ENCODE measurements at regions not wholly inside any gene's neighbourhood (a gene's known extent, or its start where the extent isn't known, plus 50 kb on each side); places are given as distances from the start of the nearest gene placed in this dataset.

DNA sequence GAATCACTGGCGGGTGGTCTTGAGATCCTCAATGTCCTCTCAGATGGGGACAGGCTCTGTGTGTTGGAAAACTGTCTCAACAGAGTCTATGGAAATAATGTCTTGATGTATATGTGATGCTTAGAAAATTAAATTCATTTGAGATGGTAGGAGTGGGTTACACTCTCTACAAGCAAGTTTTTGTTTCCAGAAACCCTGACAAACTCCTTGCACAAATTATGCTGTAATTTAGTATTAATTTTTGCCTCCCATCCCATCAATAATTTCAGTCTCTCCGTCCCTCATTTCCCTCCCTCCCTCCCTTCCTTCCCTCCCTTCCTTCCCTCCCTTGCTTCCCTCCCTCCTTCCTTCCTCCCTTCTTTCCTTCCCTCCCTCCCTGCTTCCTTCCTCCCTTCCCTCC is 488.0 kb upstream of the C16orf82 start:
- Mint-ChIP-seq H3K27ac (ENCODE audit: unreplicated experiment) (no peak overlapping the region), H3K27me3 (ENCODE audit: unreplicated experiment) (no peaks in the 10 kb centered on the region), H3K4me3 (ENCODE audit: low read depth, unreplicated experiment) (no peak overlapping the region), H3K9me3 (ENCODE audit: low read depth, unreplicated experiment) (peaks cover 12% of the 10 kb centered on the region), H3K4me1 (ENCODE audit: low read depth, unreplicated experiment) (no peaks in the 10 kb centered on the region), H3K36me3 (ENCODE audit: insufficient read depth, unreplicated experiment) (no peaks in the 10 kb centered on the region)
- DNase-seq, result no peak
- no TSS peak for BruUV-seq (replicated peaks)
- TF ChIP-seq, protein P1, sequence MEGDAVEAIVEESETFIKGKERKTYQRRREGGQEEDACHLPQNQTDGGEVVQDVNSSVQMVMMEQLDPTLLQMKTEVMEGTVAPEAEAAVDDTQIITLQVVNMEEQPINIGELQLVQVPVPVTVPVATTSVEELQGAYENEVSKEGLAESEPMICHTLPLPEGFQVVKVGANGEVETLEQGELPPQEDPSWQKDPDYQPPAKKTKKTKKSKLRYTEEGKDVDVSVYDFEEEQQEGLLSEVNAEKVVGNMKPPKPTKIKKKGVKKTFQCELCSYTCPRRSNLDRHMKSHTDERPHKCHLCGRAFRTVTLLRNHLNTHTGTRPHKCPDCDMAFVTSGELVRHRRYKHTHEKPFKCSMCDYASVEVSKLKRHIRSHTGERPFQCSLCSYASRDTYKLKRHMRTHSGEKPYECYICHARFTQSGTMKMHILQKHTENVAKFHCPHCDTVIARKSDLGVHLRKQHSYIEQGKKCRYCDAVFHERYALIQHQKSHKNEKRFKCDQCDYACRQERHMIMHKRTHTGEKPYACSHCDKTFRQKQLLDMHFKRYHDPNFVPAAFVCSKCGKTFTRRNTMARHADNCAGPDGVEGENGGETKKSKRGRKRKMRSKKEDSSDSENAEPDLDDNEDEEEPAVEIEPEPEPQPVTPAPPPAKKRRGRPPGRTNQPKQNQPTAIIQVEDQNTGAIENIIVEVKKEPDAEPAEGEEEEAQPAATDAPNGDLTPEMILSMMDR (IDR thresholded peaks at IDR 0.05; ENCODE audit: unreplicated experiment), result no peak
- intact Hi-C loops (cut with micrococcal nuclease; ENCODE audit: unreplicated experiment), result no loop called here
- CTCF ChIA-PET, result interaction anchor here (0.5 kb wide), 1 partner anchor 674 kb away, joined by 3 read pairs; no protein-coding TSS in a partner anchor

DNA sequence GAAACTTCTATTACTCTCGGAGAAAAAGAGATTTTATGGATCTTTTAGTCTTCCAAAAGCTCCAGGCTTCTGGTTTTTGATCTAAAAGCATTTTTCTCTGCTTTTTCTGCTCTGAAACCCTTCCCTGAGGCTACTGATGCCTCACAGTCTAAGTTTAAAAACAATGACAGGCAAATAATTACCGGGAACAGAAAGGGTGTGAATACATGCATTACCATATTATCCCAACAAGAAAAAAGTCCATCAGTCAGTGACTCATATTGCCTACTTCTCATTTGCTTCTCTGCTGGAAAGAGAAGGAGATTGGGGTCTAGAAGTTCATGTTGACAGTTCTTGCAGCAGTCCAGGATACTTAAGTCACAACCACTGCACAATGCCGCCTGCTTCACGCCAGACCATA is 482.9 kb upstream of the C16orf82 start:
- CTCF ChIA-PET, result no interaction called here
- TF ChIP-seq, protein P1 (IDR thresholded peaks at IDR 0.05; ENCODE audit: unreplicated experiment), result no peak
- intact Hi-C loops (cut with micrococcal nuclease; ENCODE audit: unreplicated experiment), result no loop called here
- no peak for DNase-seq
- peaks cover 14% of the 10 kb centered on the region for H3K9me3 Mint-ChIP-seq (ENCODE audit: low read depth, unreplicated experiment)
- BruUV-seq (replicated peaks), result no TSS peak
- no peaks in the 10 kb centered on the region for H3K36me3 Mint-ChIP-seq (ENCODE audit: insufficient read depth, unreplicated experiment)
- H3K27ac Mint-ChIP-seq (ENCODE audit: unreplicated experiment), result no peak overlapping the region
- no peak overlapping the region for H3K4me3 Mint-ChIP-seq (ENCODE audit: low read depth, unreplicated experiment)
- no peaks in the 10 kb centered on the region for H3K27me3 Mint-ChIP-seq (ENCODE audit: unreplicated experiment)
- no peaks in the 10 kb centered on the region for H3K4me1 Mint-ChIP-seq (ENCODE audit: low read depth, unreplicated experiment)

DNA sequence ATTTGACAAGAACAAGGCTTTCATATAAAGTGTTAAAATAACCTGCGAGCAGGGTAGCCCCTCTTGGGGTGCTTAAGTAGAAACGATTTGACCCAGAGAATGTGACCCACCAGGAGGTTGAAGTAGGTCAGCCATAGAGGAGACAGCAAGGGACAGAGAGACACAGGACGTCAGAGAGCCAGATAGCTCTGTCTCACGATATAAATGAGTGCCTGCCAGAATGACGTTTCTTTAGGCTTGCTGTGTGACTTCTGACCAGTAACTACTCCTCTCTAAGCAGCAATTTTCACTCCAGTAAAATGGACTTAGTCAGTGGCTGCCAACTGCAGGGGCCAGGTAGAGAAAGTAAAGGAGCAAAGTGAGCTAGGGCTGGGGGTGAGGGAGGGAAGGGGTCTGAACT is 473.0 kb upstream of the C16orf82 start:
- intact Hi-C loops (cut with micrococcal nuclease; ENCODE audit: unreplicated experiment), result no loop called here
- peaks cover 9% of the 10 kb centered on the region for H3K9me3 Mint-ChIP-seq (ENCODE audit: low read depth, unreplicated experiment)
- no TSS peak for BruUV-seq (replicated peaks)
- CTCF ChIA-PET, result no interaction called here
- H3K36me3 Mint-ChIP-seq (ENCODE audit: insufficient read depth, unreplicated experiment), result no peaks in the 10 kb centered on the region
- no peak for DNase-seq
- no peaks in the 10 kb centered on the region for H3K27me3 Mint-ChIP-seq (ENCODE audit: unreplicated experiment)
- TF ChIP-seq, protein P1 (IDR thresholded peaks at IDR 0.05; ENCODE audit: unreplicated experiment), result no peak
- H3K4me1 Mint-ChIP-seq (ENCODE audit: low read depth, unreplicated experiment), result no peaks in the 10 kb centered on the region
- H3K27ac Mint-ChIP-seq (ENCODE audit: unreplicated experiment), result no peak overlapping the region
- no peak overlapping the region for H3K4me3 Mint-ChIP-seq (ENCODE audit: low read depth, unreplicated experiment)

DNA sequence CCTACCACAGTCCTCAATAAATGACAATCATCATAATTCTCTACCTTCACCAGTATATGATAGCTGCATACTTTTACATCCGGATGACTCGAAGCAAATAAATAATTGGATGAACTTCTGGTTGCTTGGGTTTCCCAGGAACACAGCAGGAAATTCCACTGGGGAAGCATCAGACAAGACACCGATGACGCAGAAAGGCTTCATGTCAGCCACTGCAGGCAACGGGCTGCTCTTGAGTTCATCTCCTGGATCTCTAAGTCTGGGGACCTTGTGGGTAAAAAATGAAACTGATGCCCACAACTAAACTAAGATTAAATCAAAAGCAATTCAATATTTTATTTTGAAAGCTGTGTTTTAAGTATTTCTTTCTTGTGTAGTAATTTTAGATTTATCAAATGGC is 472.1 kb upstream of the C16orf82 start:
- no peak for DNase-seq
- BruUV-seq (replicated peaks), result no TSS peak
- intact Hi-C loops (cut with micrococcal nuclease; ENCODE audit: unreplicated experiment), result no loop called here
- Mint-ChIP-seq H3K27ac (ENCODE audit: unreplicated experiment) (no peak overlapping the region), H3K9me3 (ENCODE audit: low read depth, unreplicated experiment) (peaks cover 12% of the 10 kb centered on the region), H3K4me1 (ENCODE audit: low read depth, unreplicated experiment) (no peaks in the 10 kb centered on the region), H3K4me3 (ENCODE audit: low read depth, unreplicated experiment) (no peak overlapping the region), H3K27me3 (ENCODE audit: unreplicated experiment) (no peaks in the 10 kb centered on the region), H3K36me3 (ENCODE audit: insufficient read depth, unreplicated experiment) (no peaks in the 10 kb centered on the region)
- TF ChIP-seq, protein P1 (IDR thresholded peaks at IDR 0.05; ENCODE audit: unreplicated experiment), result no peak
- CTCF ChIA-PET, result interaction anchor here (0.5 to 0.6 kb wide), 2 partner anchors 26 to 434 kb away, joined by 3 read pairs; no protein-coding TSS in a partner anchor

All from Calu3 (cell line).